ENCODE measurements at regions not wholly inside any gene's neighbourhood (a gene's known extent, or its start where the extent isn't known, plus 50 kb on each side); places are given as distances from the start of the nearest gene placed in this dataset.

- no peak overlapping the region for H3K4me3 ChIP-seq (ENCODE audit: extremely low read depth in 1 of 4, insufficient read depth in 2 of 4, low read depth in 3 of 4, low read length in 4 of 4)
- FAIRE-seq (no peak), DNase-seq (ENCODE audit: low read depth in 1 of 2, low spot score in 2 of 2) (no peak)
- no peaks in the 10 kb centered on the region for H3K23me2 ChIP-seq (ENCODE audit: low read depth, low read length)
- WGBS, 2 experiments (ENCODE audit: extremely low coverage in 1 of 2, insufficient coverage in 1 of 2, insufficient read length in 1 of 2, insufficient replicate concordance in 2 of 2, low coverage in 1 of 2, low lambda C conversion rate in 2 of 2, missing lambda C conversion rate in 1 of 2): 93% methylated on average over 7 of the region's 7 CpGs; no CpG with 5 or more reads in 1 of the 2 experiments
- H4K20me1 ChIP-seq (replicated peaks in 1 of 2; ENCODE audit: control insufficient read depth in 1 of 2, insufficient read depth in 2 of 2, low read length in 2 of 2): no peaks in the 10 kb centered on the region
- ChIA-PET CTCF (ENCODE audit: partially characterized antibody) (interaction anchor here (0.9 to 8.1 kb wide), 25 partner anchors 13 to 386 kb away, joined by 3 to 115 read pairs (median 8); partner anchors contain the start of gene CYP26B1), POLR2A (ENCODE audit: partially characterized antibody) (no interaction called here)
- no peak overlapping the region for H2BK20ac ChIP-seq (ENCODE audit: low read length)
- no peak overlapping the region for H3K4ac ChIP-seq (replicated peaks; ENCODE audit: insufficient read length, low read depth, low read length)
- no peak overlapping the region for H3K23ac ChIP-seq (ENCODE audit: insufficient read length)
- H2AK5ac ChIP-seq (ENCODE audit: low read depth, low read length): no peak overlapping the region
- H2BK120ac ChIP-seq (replicated peaks; ENCODE audit: low read depth, low read length): no peak overlapping the region
- H4K8ac ChIP-seq (ENCODE audit: extremely low read depth, insufficient read depth, low read length): no peak overlapping the region
- H3K27ac ChIP-seq (ENCODE audit: low read depth, low read length): no peak overlapping the region
- no peak overlapping the region for H2BK15ac ChIP-seq (ENCODE audit: low read length)
- H4K5ac ChIP-seq (ENCODE audit: insufficient read length, low read depth, low read length): no peak overlapping the region
- peaks cover 2 to 5% of the 10 kb centered on the region in 2 experiments; a peak in 1 of 4 replicates for H3K9me3 ChIP-seq (ENCODE audit: insufficient read depth in 2 of 2, low read depth in 1 of 2, low read length in 1 of 2)
- H3K4me2 ChIP-seq (ENCODE audit: insufficient read depth in 1 of 2, low read depth in 2 of 2, low read length in 2 of 2): no peak overlapping the region
- no peak overlapping the region for H2BK5ac ChIP-seq (ENCODE audit: low read depth, low read length)
- H3K79me2 ChIP-seq (ENCODE audit: control insufficient read depth in 1 of 2, insufficient read depth in 2 of 2, low read length in 2 of 2): no peaks in the 10 kb centered on the region
- no peak overlapping the region for H3K56ac ChIP-seq (replicated peaks; ENCODE audit: insufficient read length, low read depth, low read length)
- no peak overlapping the region for H3K18ac ChIP-seq (ENCODE audit: extremely low read depth, low read length)
- TF ChIP-seq POU5F1 (IDR thresholded peaks at IDR 0.05; ENCODE audit: low read depth, low read length) (no peak), JUND (IDR thresholded peaks at IDR 0.05; ENCODE audit: low read length) (no peak), KDM1A (IDR thresholded peaks at IDR 0.05; ENCODE audit: borderline replicate concordance, low read length) (no peak), SIN3A (conservative IDR thresholded peaks at IDR 0.05 in 1 of 2, IDR thresholded peaks at IDR 0.05 in 1 of 2; ENCODE audit: low read depth in 1 of 2, low read length in 2 of 2) (no peak), RBBP5 (IDR thresholded peaks at IDR 0.05; ENCODE audit: borderline replicate concordance, low read depth, low read length) (no peak), MAX (IDR thresholded peaks at IDR 0.05) (no peak)
- no peaks in the 10 kb centered on the region for H3K27me3 ChIP-seq (replicated peaks in 1 of 4; ENCODE audit: control insufficient read depth in 3 of 4, extremely low read depth in 1 of 4, insufficient read depth in 3 of 4, low read length in 3 of 4)
- H3K36me3 ChIP-seq (ENCODE audit: control insufficient read depth in 2 of 4, insufficient read depth in 4 of 4, low read length in 3 of 4): no peaks in the 10 kb centered on the region
- no peak overlapping the region for H3K14ac ChIP-seq (ENCODE audit: insufficient read length)
- H2BK12ac ChIP-seq (ENCODE audit: low read depth, low read length): no peak overlapping the region
- no peaks in the 10 kb centered on the region for H3K79me1 ChIP-seq (ENCODE audit: low read depth, low read length)
- H3K9ac ChIP-seq (replicated peaks in 1 of 4; ENCODE audit: extremely low read depth in 1 of 4, low read depth in 3 of 4, low read length in 3 of 4): no peak overlapping the region
- no peak overlapping the region for H2AFZ ChIP-seq (ENCODE audit: low read length)
- H3K4me1 ChIP-seq (replicated peaks in 1 of 4; ENCODE audit: control insufficient read depth in 3 of 4, insufficient read depth in 4 of 4, low read length in 3 of 4): no peaks in the 10 kb centered on the region
- no peak overlapping the region for H4K91ac ChIP-seq (replicated peaks; ENCODE audit: insufficient read length, low read length)
Measured at GRCh38 chr2:71922499-71923142, 225.0 kb downstream of the CYP26B1 start.
